Stimulated activated CD8-positive, alpha-beta memory T cell treated with anti-CD3 and anti-CD28 coated beads, Interleukin-7, amount 100 ng/mL, for 48 hours (primary cell): ENCODE measurements at regions not wholly inside any gene's neighbourhood (a gene's known extent, or its start where the extent isn't known, plus 50 kb on each side); places are given as distances from the start of the nearest gene placed in this dataset.

Experiments used
- DNase-seq, 2 donors: peaks; one replicate each; pipeline ENCODE4 v3.0.0-alpha.2; 2020; ENCODE audit warnings: low read depth in 1 of 2; ENCODE audit errors: extremely low read depth in 1 of 2

- DNase-seq, result no peak
Observed at GRCh38 chr10:131620904-131621303, 279.9 kb upstream of the PPP2R2D start.

GRCh38 chr10:131621784-131622624 lies 278.8 kb upstream of the PPP2R2D start:
- DNase-seq, result no peak

- DNase-seq, result no peak
Observed at GRCh38 chr10:131625041-131625440, 275.8 kb upstream of the PPP2R2D start.

GRCh38 chr10:131626274-131626673 lies 274.5 kb upstream of the PPP2R2D start:
- DNase-seq, result no peak

GRCh38 chr10:131629026-131629770 lies 271.6 kb upstream of the PPP2R2D start:
- DNase-seq, result no peak

GRCh38 chr10:131630772-131631258 lies 270.0 kb upstream of the PPP2R2D start:
- DNase-seq, result no peak

GRCh38 chr10:131631619-131632018 lies 269.2 kb upstream of the PPP2R2D start:
- DNase-seq, result no peak

GRCh38 chr10:131635564-131636015 lies 265.2 kb upstream of the PPP2R2D start:
- DNase-seq, result no peak

GRCh38 chr10:131636116-131636515 lies 264.7 kb upstream of the PPP2R2D start:
- DNase-seq, result no peak

- DNase-seq, result no peak
Observed at GRCh38 chr10:131636841-131637724, 263.7 kb upstream of the PPP2R2D start.

- DNase-seq, result no peak
Observed at GRCh38 chr10:131638049-131638879, 262.5 kb upstream of the PPP2R2D start.

GRCh38 chr10:131638880-131639278 lies 261.9 kb upstream of the PPP2R2D start:
- DNase-seq, result no peak

GRCh38 chr10:131640045-131640644 lies 260.7 kb upstream of the PPP2R2D start:
- DNase-seq, result no peak

GRCh38 chr10:131641231-131641630 lies 259.6 kb upstream of the PPP2R2D start:
- DNase-seq, result peak in 1 of 2 donors; percentile 20

- no peak for DNase-seq
Observed at GRCh38 chr10:131641898-131642297, 258.9 kb upstream of the PPP2R2D start.

- no peak for DNase-seq
Observed at GRCh38 chr10:131642966-131643365, 257.8 kb upstream of the PPP2R2D start.

- no peak for DNase-seq
Observed at GRCh38 chr10:131644289-131644688, 256.5 kb upstream of the PPP2R2D start.

- no peak for DNase-seq
Observed at GRCh38 chr10:131644864-131645658, 255.7 kb upstream of the PPP2R2D start.

GRCh38 chr10:131645756-131646155 lies 255.1 kb upstream of the PPP2R2D start:
- no peak for DNase-seq
